GM12864 (cell line): ENCODE measurements at regions not wholly inside any gene's neighbourhood (a gene's known extent, or its start where the extent isn't known, plus 50 kb on each side); places are given as distances from the start of the nearest gene placed in this dataset.

Source experiments
- DNase-seq: peaks from one replicate; pipeline ENCODE4 v3.0.0-alpha.2; 2011; ENCODE audit warnings: low read depth
- H3K4me3 ChIP-seq: 2 replicates; pipeline ENCODE4 v1.5.1; 2011; ENCODE audit warnings: mild to moderate bottlenecking, low read depth, low read length, control low read depth
- TF ChIP-seq, protein P1 (sequence below): IDR thresholded peaks from 2 replicates; pipeline ENCODE4 v1.5.1; 2011; ENCODE audit warnings: low read depth, mild to moderate bottlenecking, moderate library complexity, low read length, control low read depth, inconsistent platforms; ENCODE audit errors: missing control alignments

DNA sequence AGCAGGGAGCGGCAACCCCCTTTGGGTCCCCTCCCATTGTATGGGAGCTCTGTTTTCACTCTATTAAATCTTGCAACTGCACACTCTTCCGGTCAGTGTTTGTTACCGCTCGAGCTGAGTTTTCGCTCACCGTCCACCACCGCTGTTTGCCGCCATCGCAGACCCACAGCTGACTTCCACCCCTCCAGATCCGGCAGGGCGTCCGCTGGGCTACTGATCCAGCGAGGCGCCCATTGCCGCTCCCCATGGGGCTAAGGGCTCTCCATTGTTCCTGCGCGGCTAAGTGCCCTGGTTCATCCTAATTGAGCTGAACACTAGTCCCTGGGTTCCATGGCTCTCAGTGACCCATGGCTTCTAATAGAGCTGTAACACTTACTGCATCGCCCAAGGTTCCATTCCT lies 115.6 kb upstream of the AUTS2 start:
- TF ChIP-seq, protein P1, sequence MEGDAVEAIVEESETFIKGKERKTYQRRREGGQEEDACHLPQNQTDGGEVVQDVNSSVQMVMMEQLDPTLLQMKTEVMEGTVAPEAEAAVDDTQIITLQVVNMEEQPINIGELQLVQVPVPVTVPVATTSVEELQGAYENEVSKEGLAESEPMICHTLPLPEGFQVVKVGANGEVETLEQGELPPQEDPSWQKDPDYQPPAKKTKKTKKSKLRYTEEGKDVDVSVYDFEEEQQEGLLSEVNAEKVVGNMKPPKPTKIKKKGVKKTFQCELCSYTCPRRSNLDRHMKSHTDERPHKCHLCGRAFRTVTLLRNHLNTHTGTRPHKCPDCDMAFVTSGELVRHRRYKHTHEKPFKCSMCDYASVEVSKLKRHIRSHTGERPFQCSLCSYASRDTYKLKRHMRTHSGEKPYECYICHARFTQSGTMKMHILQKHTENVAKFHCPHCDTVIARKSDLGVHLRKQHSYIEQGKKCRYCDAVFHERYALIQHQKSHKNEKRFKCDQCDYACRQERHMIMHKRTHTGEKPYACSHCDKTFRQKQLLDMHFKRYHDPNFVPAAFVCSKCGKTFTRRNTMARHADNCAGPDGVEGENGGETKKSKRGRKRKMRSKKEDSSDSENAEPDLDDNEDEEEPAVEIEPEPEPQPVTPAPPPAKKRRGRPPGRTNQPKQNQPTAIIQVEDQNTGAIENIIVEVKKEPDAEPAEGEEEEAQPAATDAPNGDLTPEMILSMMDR: no peak
- H3K4me3 ChIP-seq: no peak overlapping the region
- DNase-seq: no peak

GRCh38 chr7:69489533-69489932 lies 108.7 kb upstream of the AUTS2 start:
- H3K4me3 ChIP-seq: no peak overlapping the region
- TF ChIP-seq, protein P1: no peak
- no peak for DNase-seq

GRCh38 chr7:69498671-69499070 lies 99.6 kb upstream of the AUTS2 start:
- H3K4me3 ChIP-seq: no peak overlapping the region
- DNase-seq: no peak
- TF ChIP-seq, protein P1: no peak

- DNase-seq: no peak
- TF ChIP-seq, protein P1: no peak
- H3K4me3 ChIP-seq: no peak overlapping the region
These were observed 95.9 kb upstream of the AUTS2 start for GRCh38 chr7:69502358-69502757.

DNA sequence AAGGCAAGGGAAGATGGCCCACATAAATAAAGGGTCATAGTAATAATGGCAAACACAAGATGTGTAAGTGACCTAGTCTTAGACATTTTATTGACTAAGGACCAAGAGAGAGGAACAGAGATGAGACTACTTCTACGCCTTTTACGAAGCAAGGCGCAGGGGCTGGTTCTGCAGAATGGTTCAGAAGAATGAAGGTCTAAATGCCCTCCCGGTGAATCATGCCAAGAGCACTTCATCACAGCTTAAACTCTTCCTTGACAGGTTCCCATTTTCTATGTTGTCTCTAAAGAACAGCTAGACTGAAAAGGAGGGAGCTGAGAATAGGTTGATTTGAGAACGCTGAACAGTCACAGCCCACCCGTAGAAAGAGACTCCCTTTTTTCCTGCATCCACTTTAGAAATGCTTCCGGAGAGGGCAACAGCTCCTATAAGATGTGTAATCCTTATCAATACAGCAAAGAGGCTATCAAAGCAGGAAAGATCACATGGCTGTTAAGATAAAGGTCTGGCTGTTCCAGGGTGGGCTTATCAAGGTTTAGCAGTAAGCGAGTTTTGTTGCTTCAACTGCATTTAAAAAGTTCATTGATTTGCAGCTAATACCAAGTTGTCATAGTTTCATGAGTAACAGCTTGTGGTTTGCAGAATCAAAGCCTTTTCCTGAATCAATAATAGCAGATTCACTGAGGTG lies 93.4 kb upstream of the AUTS2 start:
- DNase-seq: no peak
- H3K4me3 ChIP-seq: no peak overlapping the region
- TF ChIP-seq, protein P1: no peak

DNA sequence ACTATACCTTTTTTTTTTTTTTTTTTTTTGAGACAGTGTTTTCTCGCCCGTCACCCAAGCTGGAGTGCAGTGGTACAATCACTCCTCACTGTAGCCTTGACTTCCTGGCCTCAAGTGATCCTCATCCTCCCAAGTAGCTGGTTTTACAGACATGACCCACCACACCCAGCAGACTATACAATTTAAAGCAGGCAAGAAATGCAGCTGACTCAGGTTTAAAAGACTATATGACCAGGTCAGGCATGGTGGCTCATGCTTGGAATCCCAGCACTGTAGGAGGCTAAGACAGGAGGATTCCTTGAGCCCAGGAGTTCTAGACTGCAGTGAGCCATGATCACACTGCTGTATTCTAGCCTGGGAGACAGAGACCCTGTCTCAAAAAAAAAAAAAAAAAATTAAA lies 89.5 kb upstream of the AUTS2 start:
- TF ChIP-seq, protein P1: no peak
- DNase-seq: no peak
- no peak overlapping the region for H3K4me3 ChIP-seq

DNA sequence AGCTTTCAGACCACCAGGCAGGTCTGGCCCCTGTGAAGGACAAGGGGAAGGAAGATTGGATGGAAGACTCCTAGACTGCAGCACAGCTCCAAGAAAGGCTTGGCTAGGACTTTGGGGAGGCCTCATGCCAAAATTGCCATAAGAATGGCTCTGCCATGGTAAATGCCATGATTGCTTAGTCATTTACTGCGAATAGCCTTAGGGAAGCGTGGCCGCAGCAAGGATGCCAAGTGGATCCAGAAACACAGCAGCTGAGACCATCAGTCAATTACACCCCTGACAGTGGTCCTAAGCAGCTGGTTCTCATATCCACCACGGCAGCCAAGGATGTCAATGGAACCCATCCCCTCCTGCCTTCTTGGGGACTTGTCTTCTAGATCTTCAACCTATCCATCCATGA lies 88.2 kb upstream of the AUTS2 start:
- no peak for DNase-seq
- TF ChIP-seq, protein P1: no peak
- H3K4me3 ChIP-seq: no peak overlapping the region
